Fibroblast of lung (primary cell): ENCODE measurements at regions not wholly inside any gene's neighbourhood (a gene's known extent, or its start where the extent isn't known, plus 50 kb on each side); places are given as distances from the start of the nearest gene placed in this dataset.

Source experiments
- DNase-seq, 2 donors: peaks; one replicate each; pipeline versions ENCODE4 v3.0.0 to v3.0.0-alpha.2; 2010; ENCODE audit warnings: low read depth in 2 of 2
- H2AFZ ChIP-seq: 2 replicates; pipeline ENCODE4 v1.5.1; 2012; ENCODE audit warnings: low read length, control low read depth, inconsistent platforms
- H3K27ac ChIP-seq: 2 replicates; pipeline ENCODE4 v1.5.1; 2011; ENCODE audit warnings: low read length, control low read depth; ENCODE audit not compliant: insufficient read depth
- H3K27me3 ChIP-seq: 2 replicates; pipeline ENCODE4 v1.5.1; 2011; ENCODE audit warnings: mild to moderate bottlenecking, low read length; ENCODE audit not compliant: control insufficient read depth, insufficient read depth
- H3K36me3 ChIP-seq: 2 replicates; pipeline ENCODE4 v1.5.1; 2011; ENCODE audit warnings: low read length; ENCODE audit not compliant: control insufficient read depth, insufficient read depth
- H3K4me1 ChIP-seq: 2 replicates; pipeline ENCODE4 v1.5.1; 2011; ENCODE audit warnings: low read length; ENCODE audit not compliant: control insufficient read depth, insufficient read depth; ENCODE audit errors: extremely low read depth
- H3K4me2 ChIP-seq: 2 replicates; pipeline ENCODE4 v1.5.1; 2011; ENCODE audit warnings: low read length, control low read depth; ENCODE audit not compliant: insufficient read depth; ENCODE audit errors: extremely low read depth
- H3K4me3 ChIP-seq, 4 experiments: fragments of 200-600 bp in 1 of 4; sonication (generic) in 1 of 4; replicated peaks in 1 of 4; 2 replicates each; pipeline ENCODE4 v1.5.1; 2011 to 2016; ENCODE audit warnings: low read length in 4 of 4, low read depth in 3 of 4, mild to moderate bottlenecking in 3 of 4, control low read depth in 2 of 4, inconsistent platforms in 1 of 4, mixed read lengths in 1 of 4; ENCODE audit not compliant: insufficient read depth in 1 of 4; ENCODE audit errors: control extremely low read depth in 1 of 4
- H3K79me2 ChIP-seq: 2 replicates; pipeline ENCODE4 v1.5.1; 2012; ENCODE audit warnings: mild to moderate bottlenecking, low read length, inconsistent platforms; ENCODE audit not compliant: control insufficient read depth, insufficient read depth
- H3K9ac ChIP-seq: 2 replicates; pipeline ENCODE4 v1.5.1; 2011; ENCODE audit warnings: mild to moderate bottlenecking, low read length, control low read depth; ENCODE audit not compliant: insufficient read depth
- H3K9me3 ChIP-seq: 2 replicates; pipeline ENCODE4 v1.5.1; 2012; ENCODE audit warnings: low read depth, low read length; ENCODE audit not compliant: control insufficient read depth, insufficient read depth
- H4K20me1 ChIP-seq: 2 replicates; pipeline ENCODE4 v1.5.1; 2011; ENCODE audit warnings: low read length; ENCODE audit not compliant: control insufficient read depth, insufficient read depth; ENCODE audit errors: extremely low read depth
- CTCF ChIP-seq, 2 donors: IDR thresholded peaks in 1 of 2; conservative IDR thresholded peaks in 1 of 2; 1 replicate in 1 of 2; 2 replicates in 1 of 2; pipeline ENCODE4 v1.5.1; 2011 to 2012; ENCODE audit warnings: low read length in 2 of 2, control low read depth in 1 of 2, inconsistent platforms in 1 of 2, low read depth in 1 of 2, mild to moderate bottlenecking in 1 of 2
- EZH2 ChIP-seq: IDR thresholded peaks from 2 replicates; pipeline ENCODE4 v1.5.1; 2012; ENCODE audit warnings: low read length, control low read depth, mild to moderate bottlenecking; ENCODE audit errors: missing control alignments

- Histone ChIP-seq H3K36me3 (no peaks in the 10 kb centered on the region), H3K4me1 (no peaks in the 10 kb centered on the region), H3K4me2 (no peak overlapping the region), H3K79me2 (no peaks in the 10 kb centered on the region), H4K20me1 (no peaks in the 10 kb centered on the region), H3K27ac (no peak overlapping the region), H2AFZ (no peak overlapping the region), H3K4me3 (no peak overlapping the region), H3K9me3 (no peaks in the 10 kb centered on the region), H3K9ac (no peak overlapping the region), H3K27me3 (no peaks in the 10 kb centered on the region)
- no peak for DNase-seq
- TF ChIP-seq EZH2 (no peak), CTCF (conservative IDR thresholded peaks at IDR 0.05 in 1 of 2, IDR thresholded peaks at IDR 0.05 in 1 of 2; ENCODE audit: low read depth in 1 of 2, low read length in 2 of 2) (no peak)
Measured at GRCh38 chr15:81856634-81857026, 189.2 kb downstream of the MEX3B start.

- DNase-seq: no peak
- H3K4me3 ChIP-seq: no peak overlapping the region
- H3K27me3 ChIP-seq: no peaks in the 10 kb centered on the region
- no peaks in the 10 kb centered on the region for H3K79me2 ChIP-seq
- no peaks in the 10 kb centered on the region for H3K4me1 ChIP-seq
- no peaks in the 10 kb centered on the region for H3K9me3 ChIP-seq
- H4K20me1 ChIP-seq: no peaks in the 10 kb centered on the region
- no peak overlapping the region for H3K9ac ChIP-seq
- no peak overlapping the region for H3K27ac ChIP-seq
- H3K36me3 ChIP-seq: no peaks in the 10 kb centered on the region
- TF ChIP-seq CTCF (conservative IDR thresholded peaks at IDR 0.05 in 1 of 2, IDR thresholded peaks at IDR 0.05 in 1 of 2; ENCODE audit: low read depth in 1 of 2, low read length in 2 of 2) (no peak), EZH2 (no peak)
- H2AFZ ChIP-seq: no peak overlapping the region
- no peak overlapping the region for H3K4me2 ChIP-seq
Measured at GRCh38 chr15:81856001-81856633, 189.7 kb downstream of the MEX3B start.

- DNase-seq: no peak
- Histone ChIP-seq H4K20me1 (no peaks in the 10 kb centered on the region), H2AFZ (no peak overlapping the region), H3K9me3 (no peaks in the 10 kb centered on the region), H3K9ac (no peak overlapping the region), H3K79me2 (no peaks in the 10 kb centered on the region), H3K4me1 (no peaks in the 10 kb centered on the region), H3K4me2 (no peak overlapping the region), H3K36me3 (no peaks in the 10 kb centered on the region), H3K27ac (no peak overlapping the region), H3K27me3 (no peaks in the 10 kb centered on the region), H3K4me3 (no peak overlapping the region)
- TF ChIP-seq EZH2: no peak
- no peak for TF ChIP-seq CTCF (conservative IDR thresholded peaks at IDR 0.05 in 1 of 2, IDR thresholded peaks at IDR 0.05 in 1 of 2; ENCODE audit: low read depth in 1 of 2, low read length in 2 of 2)
Measured at GRCh38 chr15:81853150-81853748, 192.6 kb downstream of the MEX3B start.
